ENCODE measurements at regions not wholly inside any gene's neighbourhood (a gene's known extent, or its start where the extent isn't known, plus 50 kb on each side); places are given as distances from the start of the nearest gene placed in this dataset.

GRCh38 chr4:149055624-149056023 lies 613.4 kb upstream of the NR3C2 start:
- TF ChIP-seq EP300 (IDR thresholded peaks at IDR 0.05) (no peak), POLR2A (IDR thresholded peaks at IDR 0.05) (no peak)
- TF ChIP-seq, protein P1, sequence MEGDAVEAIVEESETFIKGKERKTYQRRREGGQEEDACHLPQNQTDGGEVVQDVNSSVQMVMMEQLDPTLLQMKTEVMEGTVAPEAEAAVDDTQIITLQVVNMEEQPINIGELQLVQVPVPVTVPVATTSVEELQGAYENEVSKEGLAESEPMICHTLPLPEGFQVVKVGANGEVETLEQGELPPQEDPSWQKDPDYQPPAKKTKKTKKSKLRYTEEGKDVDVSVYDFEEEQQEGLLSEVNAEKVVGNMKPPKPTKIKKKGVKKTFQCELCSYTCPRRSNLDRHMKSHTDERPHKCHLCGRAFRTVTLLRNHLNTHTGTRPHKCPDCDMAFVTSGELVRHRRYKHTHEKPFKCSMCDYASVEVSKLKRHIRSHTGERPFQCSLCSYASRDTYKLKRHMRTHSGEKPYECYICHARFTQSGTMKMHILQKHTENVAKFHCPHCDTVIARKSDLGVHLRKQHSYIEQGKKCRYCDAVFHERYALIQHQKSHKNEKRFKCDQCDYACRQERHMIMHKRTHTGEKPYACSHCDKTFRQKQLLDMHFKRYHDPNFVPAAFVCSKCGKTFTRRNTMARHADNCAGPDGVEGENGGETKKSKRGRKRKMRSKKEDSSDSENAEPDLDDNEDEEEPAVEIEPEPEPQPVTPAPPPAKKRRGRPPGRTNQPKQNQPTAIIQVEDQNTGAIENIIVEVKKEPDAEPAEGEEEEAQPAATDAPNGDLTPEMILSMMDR (IDR thresholded peaks at IDR 0.05) = no peak
- no peak overlapping the region for H3K27ac ChIP-seq
- H3K36me3 ChIP-seq = no peaks in the 10 kb centered on the region
- no peak overlapping the region for H3K4me3 ChIP-seq
- intact Hi-C loops (cut with DNase I) = no loop called here
- no peaks in the 10 kb centered on the region for H3K9me3 ChIP-seq
- no peaks in the 10 kb centered on the region for H3K4me1 ChIP-seq (ENCODE audit: insufficient read depth)
- no peaks in the 10 kb centered on the region for H3K27me3 ChIP-seq
- WGBS, 3 donors = 48 to 70% (median 59%) methylated on average over 1 of the region's 1 CpG
- DNase-seq = no peak

GRCh38 chr4:149050840-149051239 lies 608.6 kb upstream of the NR3C2 start:
- no peaks in the 10 kb centered on the region for H3K9me3 ChIP-seq
- no peaks in the 10 kb centered on the region for H3K27me3 ChIP-seq
- 87 to 93% (median 88%) methylated on average over 5 of the region's 5 CpGs for WGBS, 3 donors
- H3K27ac ChIP-seq = no peak overlapping the region
- H3K4me3 ChIP-seq = no peak overlapping the region
- no peaks in the 10 kb centered on the region for H3K4me1 ChIP-seq (ENCODE audit: insufficient read depth)
- H3K36me3 ChIP-seq = no peaks in the 10 kb centered on the region
- DNase-seq = no peak
- intact Hi-C loops (cut with DNase I) = no loop called here
- TF ChIP-seq EP300 (IDR thresholded peaks at IDR 0.05) = no peak
- TF ChIP-seq, protein P1 (IDR thresholded peaks at IDR 0.05) = no peak
- TF ChIP-seq POLR2A (IDR thresholded peaks at IDR 0.05) = no peak

DNA sequence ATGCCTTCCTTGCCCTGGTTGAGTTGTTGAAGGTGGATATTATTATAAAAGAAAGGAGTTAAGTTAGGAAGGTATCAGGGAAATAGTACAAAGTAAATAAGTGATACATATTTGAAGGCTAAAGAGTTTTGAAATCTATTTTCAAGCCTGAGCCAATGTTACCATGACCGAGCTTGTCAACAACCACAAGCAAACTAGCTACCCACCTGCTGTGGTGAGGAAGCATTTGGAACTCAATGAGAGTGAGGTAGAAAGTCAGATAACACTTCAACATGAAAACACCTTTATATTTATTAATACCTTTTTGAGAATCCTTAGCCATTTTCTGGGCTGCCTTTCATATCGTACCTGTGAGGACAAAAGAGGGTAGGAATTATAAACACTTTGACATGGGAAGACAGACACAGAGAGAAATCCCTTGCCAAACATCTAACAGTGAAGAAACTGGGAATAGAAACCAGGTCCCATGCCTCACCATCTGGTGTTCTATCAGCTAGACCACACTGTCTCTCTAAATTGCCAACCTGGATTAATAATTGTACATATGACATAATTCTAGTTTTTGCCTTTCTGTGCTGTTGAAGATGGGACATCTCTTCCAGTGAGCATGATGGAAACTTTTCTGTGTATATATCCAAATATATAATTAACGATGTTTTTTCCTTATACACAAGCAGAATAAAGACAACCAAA lies 606.4 kb upstream of the NR3C2 start:
- no peak for DNase-seq
- no peak for TF ChIP-seq POLR2A (IDR thresholded peaks at IDR 0.05)
- TF ChIP-seq EP300 (IDR thresholded peaks at IDR 0.05) = no peak
- TF ChIP-seq, protein P1 (IDR thresholded peaks at IDR 0.05) = no peak
- intact Hi-C loops (cut with DNase I) = no loop called here
- Histone ChIP-seq H3K27me3 (no peaks in the 10 kb centered on the region), H3K36me3 (no peaks in the 10 kb centered on the region), H3K9me3 (no peaks in the 10 kb centered on the region), H3K4me3 (no peak overlapping the region), H3K4me1 (ENCODE audit: insufficient read depth) (no peaks in the 10 kb centered on the region), H3K27ac (no peak overlapping the region)
- 89 to 93% (median 92%) methylated on average over 3 of the region's 3 CpGs for WGBS, 3 donors

GRCh38 chr4:149047368-149047767 lies 605.2 kb upstream of the NR3C2 start:
- DNase-seq = no peak
- H3K36me3 ChIP-seq = no peaks in the 10 kb centered on the region
- no peaks in the 10 kb centered on the region for H3K9me3 ChIP-seq
- no peaks in the 10 kb centered on the region for H3K4me1 ChIP-seq (ENCODE audit: insufficient read depth)
- intact Hi-C loops (cut with DNase I) = no loop called here
- no peak overlapping the region for H3K4me3 ChIP-seq
- no peaks in the 10 kb centered on the region for H3K27me3 ChIP-seq
- no peak overlapping the region for H3K27ac ChIP-seq
- 96 to 100% (median 98%) methylated on average over 2 of the region's 2 CpGs for WGBS, 3 donors
- TF ChIP-seq EP300 (IDR thresholded peaks at IDR 0.05) (no peak), POLR2A (IDR thresholded peaks at IDR 0.05) (no peak)
- TF ChIP-seq, protein P1 (IDR thresholded peaks at IDR 0.05) = no peak
